HG02571 (cell line): ENCODE measurements at regions not wholly inside any gene's neighbourhood (a gene's known extent, or its start where the extent isn't known, plus 50 kb on each side); places are given as distances from the start of the nearest gene placed in this dataset.
"Not testable (repeated sequence)": the region's sequence is repeated elsewhere in the genome, so short reads cannot be mapped to it uniquely, and the experiment has no call there.

Source experiments
- ATAC-seq: cut with Tn5 transposase; IDR thresholded peaks from one replicate; pipeline ENCODE4 v1.9.1; 2021; ENCODE audit warnings: mild to moderate bottlenecking, moderate library complexity; ENCODE audit not compliant: unreplicated experiment

- ATAC-seq: no peak
Observed at GRCh38 chr18:10114717-10115463, 201.1 kb downstream of the VAPA start.

GRCh38 chr18:10116574-10116973 lies 202.8 kb downstream of the VAPA start:
- ATAC-seq: no peak

GRCh38 chr18:10119528-10119927 lies 205.7 kb downstream of the VAPA start:
- no peak for ATAC-seq

GRCh38 chr18:10119991-10120390 lies 206.2 kb downstream of the VAPA start:
- ATAC-seq: no peak

- no peak for ATAC-seq
Observed at GRCh38 chr18:10120622-10121021, 206.8 kb downstream of the VAPA start.

GRCh38 chr18:10121028-10121427 lies 207.2 kb downstream of the VAPA start:
- no peak for ATAC-seq

GRCh38 chr18:10121786-10122515 lies 208.1 kb downstream of the VAPA start:
- ATAC-seq: no peak

GRCh38 chr18:10122988-10123950 lies 209.5 kb downstream of the VAPA start:
- ATAC-seq: no peak

- ATAC-seq: no peak
Observed at GRCh38 chr18:10124071-10124470, 210.3 kb downstream of the VAPA start.

GRCh38 chr18:10124557-10124956 lies 210.7 kb downstream of the VAPA start:
- no peak for ATAC-seq

- no peak for ATAC-seq
Observed at GRCh38 chr18:10124967-10125366, 211.2 kb downstream of the VAPA start.

- ATAC-seq: no peak
Observed at GRCh38 chr18:10127729-10128128, 213.9 kb downstream of the VAPA start.

- no peak for ATAC-seq
Observed at GRCh38 chr18:10128921-10129501, 215.2 kb downstream of the VAPA start.

- ATAC-seq: no peak
Observed at GRCh38 chr18:10130606-10131005, 216.8 kb downstream of the VAPA start.

GRCh38 chr18:10131081-10131459 lies 217.3 kb downstream of the VAPA start:
- no peak for ATAC-seq

- no peak for ATAC-seq
Observed at GRCh38 chr18:10131460-10132395, 217.9 kb downstream of the VAPA start.

- no peak for ATAC-seq
Observed at GRCh38 chr18:10133516-10133915, 219.7 kb downstream of the VAPA start.

- ATAC-seq: no peak
Observed at GRCh38 chr18:10134204-10134603, 220.4 kb downstream of the VAPA start.

GRCh38 chr18:10134749-10135148 lies 220.9 kb downstream of the VAPA start:
- ATAC-seq: not testable (repeated sequence)
